ENCODE measurements at regions not wholly inside any gene's neighbourhood (a gene's known extent, or its start where the extent isn't known, plus 50 kb on each side); places are given as distances from the start of the nearest gene placed in this dataset.

DNA sequence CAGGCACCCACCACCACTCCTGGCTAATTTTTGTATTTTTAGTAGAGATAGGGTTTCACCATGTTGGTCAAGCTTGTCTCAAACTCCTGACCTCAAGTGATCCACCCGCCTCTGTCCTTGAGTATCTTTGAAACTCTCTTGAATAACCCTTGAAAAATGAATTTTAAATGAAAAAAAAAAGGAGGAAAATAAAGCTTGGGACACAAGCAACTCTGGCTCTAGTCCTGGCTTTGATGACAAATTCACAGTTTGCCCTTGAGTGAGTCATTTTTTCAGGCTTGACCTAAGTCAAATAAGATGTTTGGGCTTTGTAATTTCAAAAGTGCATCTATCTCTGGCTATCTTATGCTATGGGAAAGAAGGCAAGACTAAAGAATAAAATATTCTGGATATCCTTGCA lies 79.0 kb upstream of the TRIB2 start:
- ChIA-PET CTCF (no interaction called here), POLR2A (no interaction called here)
- DNase-seq (ENCODE audit: low read depth in 1 of 2, low spot score in 1 of 2) (no peak), ATAC-seq (no peak), FAIRE-seq (no peak)
- H3K4me1 ChIP-seq = no peaks in the 10 kb centered on the region
- H3K9me3 ChIP-seq = no peaks in the 10 kb centered on the region
- 0% methylated on average over 1 of the region's 1 CpG for WGBS (ENCODE audit: missing lambda C conversion rate)
- H3K4me2 ChIP-seq = no peak overlapping the region
- H3K27ac ChIP-seq = no peak overlapping the region
- H3K4me3 ChIP-seq = no peak overlapping the region
- no peak for TF ChIP-seq KDM5A (IDR thresholded peaks at IDR 0.05)
- TF ChIP-seq, protein P1, sequence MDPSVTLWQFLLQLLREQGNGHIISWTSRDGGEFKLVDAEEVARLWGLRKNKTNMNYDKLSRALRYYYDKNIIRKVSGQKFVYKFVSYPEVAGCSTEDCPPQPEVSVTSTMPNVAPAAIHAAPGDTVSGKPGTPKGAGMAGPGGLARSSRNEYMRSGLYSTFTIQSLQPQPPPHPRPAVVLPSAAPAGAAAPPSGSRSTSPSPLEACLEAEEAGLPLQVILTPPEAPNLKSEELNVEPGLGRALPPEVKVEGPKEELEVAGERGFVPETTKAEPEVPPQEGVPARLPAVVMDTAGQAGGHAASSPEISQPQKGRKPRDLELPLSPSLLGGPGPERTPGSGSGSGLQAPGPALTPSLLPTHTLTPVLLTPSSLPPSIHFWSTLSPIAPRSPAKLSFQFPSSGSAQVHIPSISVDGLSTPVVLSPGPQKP (IDR thresholded peaks at IDR 0.05; ENCODE audit: low read depth, low read length) = no peak
- no peak for TF ChIP-seq RNF2 (IDR thresholded peaks at IDR 0.05; ENCODE audit: borderline replicate concordance, low read depth)

DNA sequence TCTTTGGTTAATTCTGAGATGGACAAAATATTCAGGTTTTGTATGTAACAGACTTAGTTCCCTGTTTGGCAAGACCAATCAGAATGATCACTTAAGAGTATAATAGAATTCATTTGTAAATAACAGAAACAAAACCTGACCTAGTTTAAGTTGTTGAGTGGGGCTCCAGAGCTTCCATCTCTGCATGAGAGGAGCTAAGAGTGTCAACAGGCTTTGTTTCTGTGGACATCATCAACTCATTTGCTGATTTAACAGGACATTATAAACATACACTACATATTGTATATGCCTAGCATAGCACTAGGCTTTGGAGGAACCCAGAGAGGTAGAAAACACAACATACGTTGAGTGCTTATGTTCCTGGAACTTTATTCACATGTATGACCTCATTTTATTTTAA lies 75.3 kb upstream of the TRIB2 start:
- ChIA-PET POLR2A (no interaction called here), CTCF (interaction anchor here (1.2 kb wide), 1 partner anchor 778 kb away, joined by 3 read pairs; no protein-coding TSS in a partner anchor)
- Histone ChIP-seq H3K4me2 (no peak overlapping the region), H3K27ac (no peak overlapping the region), H3K4me3 (no peak overlapping the region), H3K4me1 (no peaks in the 10 kb centered on the region), H3K9me3 (no peaks in the 10 kb centered on the region)
- 0% methylated on average over 1 of the region's 1 CpG for WGBS (ENCODE audit: missing lambda C conversion rate)
- TF ChIP-seq, protein P2, sequence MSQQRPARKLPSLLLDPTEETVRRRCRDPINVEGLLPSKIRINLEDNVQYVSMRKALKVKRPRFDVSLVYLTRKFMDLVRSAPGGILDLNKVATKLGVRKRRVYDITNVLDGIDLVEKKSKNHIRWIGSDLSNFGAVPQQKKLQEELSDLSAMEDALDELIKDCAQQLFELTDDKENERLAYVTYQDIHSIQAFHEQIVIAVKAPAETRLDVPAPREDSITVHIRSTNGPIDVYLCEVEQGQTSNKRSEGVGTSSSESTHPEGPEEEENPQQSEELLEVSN (IDR thresholded peaks at IDR 0.05; ENCODE audit: borderline replicate concordance, low read depth) = no peak
- TF ChIP-seq HOXA7 (CRISPR knock-in tag; IDR thresholded peaks at IDR 0.05) = no peak
- TF ChIP-seq, protein P3, sequence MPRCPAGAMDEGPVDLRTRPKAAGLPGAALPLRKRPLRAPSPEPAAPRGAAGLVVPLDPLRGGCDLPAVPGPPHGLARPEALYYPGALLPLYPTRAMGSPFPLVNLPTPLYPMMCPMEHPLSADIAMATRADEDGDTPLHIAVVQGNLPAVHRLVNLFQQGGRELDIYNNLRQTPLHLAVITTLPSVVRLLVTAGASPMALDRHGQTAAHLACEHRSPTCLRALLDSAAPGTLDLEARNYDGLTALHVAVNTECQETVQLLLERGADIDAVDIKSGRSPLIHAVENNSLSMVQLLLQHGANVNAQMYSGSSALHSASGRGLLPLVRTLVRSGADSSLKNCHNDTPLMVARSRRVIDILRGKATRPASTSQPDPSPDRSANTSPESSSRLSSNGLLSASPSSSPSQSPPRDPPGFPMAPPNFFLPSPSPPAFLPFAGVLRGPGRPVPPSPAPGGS (IDR thresholded peaks at IDR 0.05) = no peak
- TF ChIP-seq KDM5A (IDR thresholded peaks at IDR 0.05) = no peak
- TF ChIP-seq CEBPB (IDR thresholded peaks at IDR 0.05) = no peak
- TF ChIP-seq, protein P4, sequence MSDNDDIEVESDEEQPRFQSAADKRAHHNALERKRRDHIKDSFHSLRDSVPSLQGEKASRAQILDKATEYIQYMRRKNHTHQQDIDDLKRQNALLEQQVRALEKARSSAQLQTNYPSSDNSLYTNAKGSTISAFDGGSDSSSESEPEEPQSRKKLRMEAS (IDR thresholded peaks at IDR 0.05) = no peak
- TF ChIP-seq ZSCAN20 (CRISPR knock-in tag; IDR thresholded peaks at IDR 0.05) = no peak
- TF ChIP-seq, protein P1 (IDR thresholded peaks at IDR 0.05; ENCODE audit: low read depth, low read length) = no peak
- no peak for TF ChIP-seq MAFK (IDR thresholded peaks at IDR 0.05; ENCODE audit: partially characterized antibody)
- no peak for TF ChIP-seq POLR2AphosphoS2 (conservative IDR thresholded peaks at IDR 0.05; ENCODE audit: low read length)
- TF ChIP-seq JUN (IDR thresholded peaks at IDR 0.05) = no peak
- TF ChIP-seq KDM1A (IDR thresholded peaks at IDR 0.05; ENCODE audit: low read depth) = no peak
- no peak for TF ChIP-seq EHF (CRISPR knock-in tag; IDR thresholded peaks at IDR 0.05)
- FAIRE-seq (no peak), DNase-seq (ENCODE audit: low read depth in 1 of 2, low spot score in 1 of 2) (no peak), ATAC-seq (no peak)

DNA sequence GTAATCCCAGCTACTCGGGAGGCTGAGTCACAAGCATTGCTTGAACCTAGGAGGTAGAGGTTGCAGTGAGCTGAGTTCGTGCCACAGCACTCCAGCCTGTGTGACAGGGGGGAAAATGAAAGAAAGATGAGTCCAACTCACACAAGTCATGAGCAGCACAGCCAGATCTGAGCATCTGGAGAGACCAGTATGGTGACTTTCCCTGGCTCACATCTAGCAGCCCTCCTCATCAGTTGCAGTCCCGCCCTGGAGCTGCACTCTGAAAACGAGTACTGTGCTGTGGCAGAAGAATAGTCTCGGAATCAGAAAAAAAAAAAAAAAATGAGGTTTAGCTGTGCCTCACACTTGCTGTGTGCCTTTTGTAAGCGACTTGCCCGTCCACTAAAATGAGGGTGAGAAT lies 74.4 kb upstream of the TRIB2 start:
- Histone ChIP-seq H3K27ac (no peak overlapping the region), H3K9me3 (no peaks in the 10 kb centered on the region), H3K4me2 (no peak overlapping the region), H3K4me3 (no peak overlapping the region), H3K4me1 (no peaks in the 10 kb centered on the region)
- ChIA-PET POLR2A (no interaction called here), CTCF (no interaction called here)
- DNase-seq (ENCODE audit: low read depth in 1 of 2, low spot score in 1 of 2) (no peak), FAIRE-seq (no peak), ATAC-seq (no peak)
- WGBS (ENCODE audit: missing lambda C conversion rate) = 3% methylated on average over 7 of the region's 7 CpGs
- TF ChIP-seq ZNF302 (CRISPR knock-in tag; IDR thresholded peaks at IDR 0.05) (no peak), HOXA7 (CRISPR knock-in tag; IDR thresholded peaks at IDR 0.05) (no peak), HOXB5 (CRISPR knock-in tag; IDR thresholded peaks at IDR 0.05) (no peak), CHD4 (IDR thresholded peaks at IDR 0.05; ENCODE audit: borderline replicate concordance) (no peak)

Measured in A549 (cell line).